ENCODE measurements at regions not wholly inside any gene's neighbourhood (a gene's known extent, or its start where the extent isn't known, plus 50 kb on each side); places are given as distances from the start of the nearest gene placed in this dataset.

DNA sequence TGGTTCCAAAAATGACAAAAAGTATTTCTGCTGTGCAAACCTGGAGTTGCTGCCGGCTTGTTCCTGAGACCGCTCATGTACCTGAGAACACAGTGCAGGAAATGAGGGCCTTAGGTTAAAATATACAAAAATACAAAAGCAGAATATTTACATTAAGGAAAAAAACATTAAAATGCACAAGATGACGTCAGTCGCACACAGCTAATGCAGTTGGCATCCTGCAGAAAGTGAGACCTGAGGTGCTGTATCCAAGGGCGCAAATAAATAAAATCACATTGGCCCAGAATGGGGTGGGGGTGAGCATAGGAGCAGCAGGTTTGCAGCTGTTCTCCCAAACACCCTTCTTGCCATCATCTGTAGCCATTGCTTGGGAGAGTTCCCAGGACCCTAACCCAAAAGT lies 310.6 kb upstream of the BTBD3 start:
- Histone ChIP-seq H3K4me3 (no peak overlapping the region), H3K27ac (no peak overlapping the region)

DNA sequence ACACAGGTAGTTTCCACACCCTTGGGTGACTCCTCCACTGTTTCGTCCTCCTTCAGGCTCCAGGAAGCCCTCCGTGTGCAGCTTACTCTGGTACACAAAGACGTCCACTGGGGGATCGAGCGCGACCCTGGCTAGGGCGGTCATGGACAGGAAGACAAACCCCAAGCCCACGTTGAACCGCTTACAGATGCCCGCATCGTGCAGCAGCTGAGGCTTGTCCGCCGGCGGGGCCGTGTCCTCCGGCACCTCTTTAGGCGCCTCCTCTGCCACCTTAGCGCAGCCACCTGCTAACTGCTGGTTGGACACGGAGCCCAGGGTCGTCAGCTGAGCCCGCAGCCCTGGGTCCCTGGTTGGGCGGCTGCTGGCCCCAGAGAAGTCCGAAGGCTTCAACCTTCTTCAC lies 309.0 kb upstream of the BTBD3 start:
- no peak overlapping the region for H3K27ac ChIP-seq

DNA sequence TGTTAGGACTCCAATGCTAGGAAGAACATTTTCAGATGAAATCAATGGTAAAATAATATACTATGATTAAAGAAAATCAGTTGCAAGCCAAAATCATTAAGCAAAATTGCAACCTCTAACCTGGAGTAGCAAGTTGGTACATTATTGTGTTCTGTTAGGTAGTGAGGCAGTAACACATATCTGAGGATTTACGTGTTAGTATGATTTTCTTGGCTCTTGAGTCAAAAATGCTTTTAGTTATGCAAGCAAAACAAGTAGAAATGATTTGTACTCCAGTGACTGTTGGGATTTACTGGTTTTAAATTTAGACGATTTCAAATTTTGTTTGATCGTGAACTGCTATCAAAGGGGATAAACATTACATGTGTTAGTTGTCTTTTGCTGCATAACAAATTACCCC lies 293.0 kb upstream of the BTBD3 start:
- Histone ChIP-seq H3K4me3 (no peak overlapping the region), H3K27ac (no peak overlapping the region)

More for the DNA sequence above, 309.0 kb upstream of the BTBD3 start:
- no peak overlapping the region for H3K4me3 ChIP-seq

DNA sequence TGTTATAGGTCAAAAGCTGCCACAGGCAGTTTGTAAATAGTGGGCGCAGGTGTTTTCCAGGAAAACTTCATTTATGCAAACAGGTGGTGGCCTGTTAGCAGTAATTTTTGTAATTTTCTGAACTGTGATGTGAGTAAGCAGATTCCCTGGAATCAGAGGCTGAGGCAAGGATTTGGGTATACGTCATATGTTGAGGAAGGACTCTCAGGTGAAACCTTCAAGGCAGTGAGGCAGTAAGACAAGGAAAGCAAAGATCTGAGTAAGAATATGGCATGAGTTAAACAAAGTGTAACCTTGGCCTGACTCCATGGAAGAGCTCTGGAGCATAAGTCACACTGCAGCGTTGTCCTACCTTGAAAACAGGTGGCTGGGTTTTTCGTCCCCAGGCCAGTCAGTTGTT lies 291.1 kb upstream of the BTBD3 start:
- Histone ChIP-seq H3K4me3 (no peak overlapping the region), H3K27ac (no peak overlapping the region)

DNA sequence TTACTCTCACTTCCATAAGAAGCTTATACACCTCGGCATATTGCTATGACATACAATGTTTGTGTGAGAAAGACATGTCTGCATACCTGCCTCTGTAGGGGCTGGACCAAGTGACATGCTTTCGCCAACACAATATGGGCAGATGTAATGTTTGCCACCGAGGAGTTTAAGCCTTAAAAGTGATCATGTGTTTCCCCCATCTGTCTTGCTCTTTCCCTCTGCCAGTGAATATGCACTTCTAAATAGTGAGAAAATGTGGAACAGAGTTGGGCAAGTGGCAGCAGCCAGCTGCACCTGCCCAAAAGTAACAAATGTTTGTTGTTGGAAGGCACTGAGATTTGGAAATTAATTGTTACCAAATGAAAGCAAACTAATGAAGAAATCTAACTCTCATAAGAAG lies 274.8 kb upstream of the BTBD3 start:
- Histone ChIP-seq H3K4me3 (no peak overlapping the region), H3K27ac (no peak overlapping the region)

DNA sequence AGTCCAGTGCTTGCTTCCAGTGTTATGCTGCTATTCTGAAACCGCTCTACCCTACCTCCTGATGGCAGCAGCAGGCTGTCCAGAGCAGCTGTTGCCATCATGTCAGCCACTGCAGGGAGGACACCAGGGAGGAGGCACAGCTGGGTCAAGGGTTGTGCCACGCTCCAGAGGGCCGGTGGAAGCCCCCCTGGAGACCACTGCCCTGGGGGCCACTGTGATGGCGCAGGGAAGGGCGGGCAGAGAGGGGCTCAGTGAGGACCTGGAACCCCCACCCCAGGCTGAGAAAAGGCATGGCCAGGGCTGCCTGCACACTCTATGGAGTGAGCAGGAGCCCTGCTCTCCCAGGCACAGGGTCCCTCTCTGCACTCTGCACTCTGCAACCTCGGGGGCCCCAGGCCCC lies 271.3 kb upstream of the BTBD3 start:
- Histone ChIP-seq H3K27ac (no peak overlapping the region), H3K4me3 (no peak overlapping the region)

DNA sequence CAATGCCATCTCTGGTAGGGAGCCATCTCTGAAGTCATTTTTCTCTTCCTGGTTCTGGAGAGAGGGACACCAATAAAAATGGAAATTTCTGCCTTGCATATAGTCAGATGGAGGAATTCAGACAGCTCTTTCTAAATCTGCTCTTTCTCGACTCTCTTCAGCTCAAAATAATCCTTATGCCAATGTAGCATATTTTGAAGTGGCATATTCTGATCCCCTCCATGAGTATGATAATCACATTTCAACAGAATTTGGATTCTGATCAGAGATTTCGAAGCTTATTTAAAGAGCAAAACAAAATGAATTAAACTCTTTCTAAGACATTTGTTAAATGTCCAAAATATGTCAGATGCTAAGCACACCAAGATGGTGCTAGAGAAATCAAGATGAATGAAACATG lies 267.1 kb upstream of the BTBD3 start:
- H3K4me3 ChIP-seq, result no peak overlapping the region
- H3K27ac ChIP-seq, result no peak overlapping the region

DNA sequence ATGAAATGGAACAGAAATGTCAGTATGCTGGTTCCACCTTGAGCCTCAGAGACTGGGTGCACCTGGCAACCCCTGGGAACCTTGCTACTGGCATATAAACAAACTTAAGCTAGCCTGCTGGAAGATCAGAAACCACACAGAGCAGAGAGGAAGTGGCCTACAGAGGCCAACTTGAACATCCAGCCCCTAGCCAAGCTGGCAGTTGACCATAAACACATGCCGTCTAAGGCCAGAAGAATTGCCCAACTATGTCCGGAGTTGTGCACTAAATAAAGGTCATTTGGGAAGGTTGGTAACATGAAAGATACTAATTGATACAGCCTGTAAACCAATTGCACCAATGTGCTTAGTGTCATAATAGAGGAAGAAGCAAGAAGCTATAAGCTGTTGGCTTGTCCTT lies 266.6 kb upstream of the BTBD3 start:
- H3K27ac ChIP-seq, result no peak overlapping the region
- H3K4me3 ChIP-seq, result no peak overlapping the region

DNA sequence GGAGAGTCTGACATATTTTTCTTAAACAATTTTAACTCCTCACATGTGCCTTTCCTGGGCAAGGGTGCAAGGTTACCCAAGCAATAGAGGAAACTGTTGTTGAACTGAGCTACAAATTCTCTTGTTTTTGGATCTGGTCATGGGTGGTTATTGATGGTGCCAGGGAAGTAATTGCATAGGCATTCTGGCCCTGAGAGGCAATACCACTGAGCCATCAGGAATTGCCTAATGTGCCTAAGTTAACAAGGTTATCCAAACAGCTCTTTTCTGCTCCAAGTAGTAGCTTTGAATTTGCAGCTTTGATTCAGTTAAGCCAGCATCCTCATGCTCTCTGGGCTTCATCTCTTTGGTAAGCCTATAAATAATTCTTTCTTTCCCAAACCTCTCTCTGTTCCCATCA lies 266.0 kb upstream of the BTBD3 start:
- Histone ChIP-seq H3K4me3 (no peak overlapping the region), H3K27ac (no peak overlapping the region)

DNA sequence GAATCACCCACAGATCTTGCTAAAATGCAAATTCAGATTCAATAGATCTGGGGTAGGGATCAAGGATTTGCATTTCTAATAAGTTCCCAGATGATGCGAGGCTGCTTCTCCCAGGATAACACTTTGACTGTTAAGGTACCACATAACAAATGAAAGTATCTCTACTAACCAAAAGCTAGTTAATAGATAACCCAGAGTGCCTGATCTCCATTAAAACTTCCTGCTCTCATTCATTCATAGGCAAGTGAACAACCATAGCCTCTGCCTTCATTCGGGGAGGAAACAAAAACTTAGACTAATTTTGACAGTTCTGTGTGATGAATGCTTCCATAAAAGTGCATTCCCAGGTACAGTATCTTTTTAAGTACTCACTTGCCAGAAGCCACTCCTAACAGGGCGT lies 265.6 kb upstream of the BTBD3 start:
- Histone ChIP-seq H3K27ac (no peak overlapping the region), H3K4me3 (no peak overlapping the region)

DNA sequence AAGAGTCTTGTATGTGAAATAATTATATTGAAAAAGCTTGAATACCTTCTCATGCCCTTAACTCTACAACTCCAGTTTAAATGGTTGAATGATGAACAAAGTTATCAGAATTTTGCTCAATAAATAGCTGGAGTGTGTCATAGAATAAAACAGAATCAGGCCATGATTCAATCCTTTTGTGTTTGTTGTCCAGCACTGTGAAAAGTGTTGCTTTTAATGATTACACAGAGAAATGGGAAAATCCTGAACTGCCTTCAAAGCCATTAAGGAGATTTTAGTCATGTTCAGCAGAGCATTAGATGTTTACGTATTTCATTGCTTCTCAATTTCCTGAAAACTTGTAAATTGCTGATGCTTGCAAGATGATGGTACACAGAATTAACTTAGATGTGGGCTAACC lies 262.9 kb upstream of the BTBD3 start:
- H3K4me3 ChIP-seq, result no peak overlapping the region
- no peak overlapping the region for H3K27ac ChIP-seq

DNA sequence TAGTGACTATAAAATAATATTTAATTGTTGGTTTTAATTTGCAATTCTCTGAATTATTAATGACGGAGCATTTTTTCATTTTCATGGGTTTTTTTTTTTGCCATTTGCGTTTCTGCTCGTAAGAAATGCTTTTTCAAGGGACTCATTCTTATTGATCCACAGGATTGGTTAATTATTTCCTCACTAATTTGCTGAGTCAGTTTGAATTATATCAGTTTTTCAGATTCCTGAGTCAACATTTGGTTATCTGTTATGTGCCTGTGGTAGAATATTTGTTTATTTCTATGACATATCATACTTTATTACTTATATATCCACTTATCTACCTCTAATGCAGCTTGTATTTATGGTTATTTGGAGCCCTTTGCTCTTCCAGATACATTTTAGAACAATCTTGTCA lies 257.0 kb upstream of the BTBD3 start:
- Histone ChIP-seq H3K4me3 (no peak overlapping the region), H3K27ac (no peak overlapping the region)

DNA sequence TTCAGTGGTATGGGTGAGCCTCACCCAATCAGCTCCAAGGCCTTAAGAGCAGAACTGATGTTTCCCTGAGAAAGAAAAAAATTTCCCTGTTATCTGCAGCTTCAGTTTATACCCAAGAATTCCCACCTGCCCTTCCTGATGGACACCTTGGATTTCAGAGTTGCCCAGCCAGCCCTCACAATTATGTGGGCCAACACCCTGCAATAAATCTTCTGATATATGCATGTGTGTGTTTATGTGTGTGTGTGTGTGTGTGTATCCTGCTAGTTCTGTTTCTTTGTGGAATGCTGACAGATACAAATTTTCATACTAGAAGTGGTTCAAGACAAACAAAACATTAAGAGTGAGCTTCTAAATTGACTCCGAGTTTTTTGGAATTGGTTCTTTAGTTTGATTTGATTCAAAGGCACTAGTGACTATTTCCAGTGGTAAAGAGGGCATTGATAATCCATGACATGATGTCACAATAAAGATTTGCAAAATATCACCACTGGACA lies 246.6 kb upstream of the BTBD3 start:
- Histone ChIP-seq H3K27ac (no peak overlapping the region), H3K4me3 (no peak overlapping the region)

DNA sequence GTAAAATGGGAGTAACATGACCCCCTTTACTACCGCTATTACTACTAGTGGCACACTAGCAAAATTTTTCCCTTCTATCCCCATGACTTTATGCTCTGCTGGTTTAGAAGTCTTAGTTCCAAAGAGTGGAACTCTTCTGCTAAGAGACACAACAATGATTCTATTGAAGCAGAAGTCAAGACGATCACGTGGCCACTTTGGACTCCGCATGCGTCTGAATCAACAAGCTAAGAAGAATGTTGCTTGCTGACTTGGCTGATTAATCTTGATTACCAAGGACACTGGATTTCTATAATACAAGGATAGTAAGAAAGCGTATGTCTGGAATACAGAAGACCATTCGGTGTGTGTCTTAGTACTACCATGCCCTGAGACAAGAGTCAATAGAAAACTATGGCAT lies 244.7 kb upstream of the BTBD3 start:
- Histone ChIP-seq H3K4me3 (no peak overlapping the region), H3K27ac (no peak overlapping the region)

DNA sequence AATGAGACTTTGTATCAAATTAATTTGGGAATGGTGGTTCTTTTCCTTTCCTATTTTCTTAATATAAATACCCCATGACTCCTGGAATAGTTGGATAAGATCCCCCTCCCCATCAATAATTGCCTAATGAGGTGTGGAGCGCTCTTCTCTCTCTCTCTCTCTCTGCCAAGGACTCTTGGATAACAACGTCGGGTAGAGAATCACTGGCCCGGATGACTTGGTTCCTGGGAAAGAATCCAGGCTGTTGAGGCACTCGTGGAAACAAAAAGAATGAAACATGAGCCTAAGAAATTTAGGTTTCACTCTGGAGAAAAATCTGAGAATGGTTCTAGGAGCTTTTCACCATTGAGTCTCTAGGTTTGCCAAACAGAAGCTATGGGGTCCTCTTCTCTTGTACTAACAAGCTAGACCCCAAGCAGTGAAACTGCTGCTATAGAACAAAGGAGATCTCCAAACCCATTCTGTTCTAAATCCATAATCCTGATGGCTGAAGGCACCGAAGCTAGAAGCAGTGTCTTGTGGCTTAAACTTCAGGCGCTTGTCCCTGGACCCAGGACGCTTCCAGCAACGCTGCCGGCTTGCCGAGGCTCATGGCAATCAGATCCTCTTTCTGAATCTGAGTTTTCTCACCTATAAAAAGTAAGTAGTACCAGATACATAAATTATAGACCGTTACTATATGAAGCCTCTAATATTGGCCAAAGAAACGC lies 241.6 kb upstream of the BTBD3 start:
- H3K27ac ChIP-seq, result no peak overlapping the region

DNA sequence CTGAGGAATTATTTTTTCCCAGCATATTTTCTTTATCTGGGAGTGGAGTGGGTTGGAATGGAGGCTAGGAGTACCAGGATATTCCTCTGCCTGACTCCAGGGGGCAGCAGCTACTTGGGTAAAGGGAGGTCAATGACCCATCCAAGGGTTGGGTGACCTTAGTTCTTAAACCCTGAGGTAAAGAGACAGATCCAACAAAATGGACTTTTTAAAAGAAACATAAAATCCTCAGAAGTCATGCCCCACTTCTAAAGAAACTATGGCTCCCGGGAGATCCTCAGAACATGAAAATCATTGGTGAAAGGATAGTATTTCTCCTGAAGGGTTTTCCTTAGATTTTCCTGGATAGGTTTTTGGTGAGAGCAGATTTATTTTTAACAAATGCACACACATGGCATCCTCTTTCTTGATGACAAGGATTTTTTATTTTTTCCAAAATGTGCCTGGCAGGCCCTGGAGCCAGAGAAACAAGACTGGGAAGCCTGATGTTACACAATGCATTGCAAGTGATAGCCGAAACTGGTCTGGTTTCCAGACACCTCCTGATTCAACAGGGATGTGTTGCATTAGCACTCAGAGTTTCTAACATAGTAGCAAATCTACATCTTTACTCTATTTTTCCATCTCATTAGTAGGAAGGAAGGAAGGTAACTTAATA lies 240.9 kb upstream of the BTBD3 start:
- H3K4me3 ChIP-seq, result no peak overlapping the region
- H3K27ac ChIP-seq, result no peak overlapping the region

More for the DNA sequence above, 241.6 kb upstream of the BTBD3 start:
- no peak overlapping the region for H3K4me3 ChIP-seq

DNA sequence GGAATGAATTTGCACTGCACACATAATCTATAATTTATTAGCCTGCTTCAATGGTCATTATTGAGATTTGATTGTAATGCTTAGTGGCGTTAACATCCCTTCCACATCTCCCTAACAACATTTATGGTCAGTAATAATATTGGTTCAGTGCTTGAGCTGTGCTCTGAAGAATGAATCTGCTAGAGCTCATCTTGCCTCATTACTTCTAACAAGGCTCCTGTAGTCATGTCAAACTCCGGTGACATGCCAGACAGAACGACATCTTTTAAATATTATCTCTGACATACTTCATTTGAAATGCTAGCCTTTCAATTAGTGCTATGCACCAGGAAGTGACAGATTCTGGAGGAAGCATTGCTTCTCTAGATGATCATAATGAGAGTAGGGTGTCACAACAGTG lies 240.3 kb upstream of the BTBD3 start:
- Histone ChIP-seq H3K27ac (no peak overlapping the region), H3K4me3 (no peak overlapping the region)

DNA sequence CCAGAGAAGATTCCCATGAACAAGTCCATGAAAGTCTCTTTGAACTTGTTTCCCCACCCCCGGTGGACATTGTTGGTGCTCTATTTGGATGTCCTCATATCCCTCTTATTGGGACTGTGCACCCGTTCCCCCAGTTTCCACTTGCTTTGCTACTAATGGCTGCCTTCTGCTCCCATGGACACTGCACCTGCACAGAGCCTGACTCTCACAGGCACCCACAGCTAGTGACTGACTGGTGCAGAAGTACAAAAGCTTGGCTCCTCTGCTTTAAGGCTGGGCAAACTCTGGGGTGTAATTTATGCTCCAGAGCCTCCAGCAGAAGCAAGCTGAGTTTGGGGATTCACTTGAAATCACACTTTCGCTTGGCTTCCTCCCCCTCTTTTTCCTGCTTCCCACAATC lies 239.9 kb upstream of the BTBD3 start:
- Histone ChIP-seq H3K4me3 (no peak overlapping the region), H3K27ac (no peak overlapping the region)

DNA sequence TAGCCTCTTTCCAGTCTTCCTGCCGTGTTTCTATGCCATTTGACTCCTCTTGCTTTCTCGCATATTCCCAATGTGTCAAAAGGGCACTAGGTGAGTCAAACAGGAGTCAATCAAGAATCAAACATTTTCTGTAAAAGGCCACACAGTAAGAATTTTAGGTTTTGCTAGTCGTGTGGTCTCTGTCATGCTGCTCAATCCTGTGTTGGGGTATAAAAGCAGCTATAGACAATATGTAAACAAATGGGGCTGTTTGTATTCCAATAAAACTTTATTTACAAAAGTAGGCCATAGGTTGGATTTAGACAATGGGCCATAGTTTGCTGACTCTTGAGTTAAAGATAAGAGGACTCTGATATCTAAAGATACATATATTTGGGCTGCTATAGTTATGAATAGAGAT lies 235.4 kb upstream of the BTBD3 start:
- Histone ChIP-seq H3K4me3 (no peak overlapping the region), H3K27ac (no peak overlapping the region)

DNA sequence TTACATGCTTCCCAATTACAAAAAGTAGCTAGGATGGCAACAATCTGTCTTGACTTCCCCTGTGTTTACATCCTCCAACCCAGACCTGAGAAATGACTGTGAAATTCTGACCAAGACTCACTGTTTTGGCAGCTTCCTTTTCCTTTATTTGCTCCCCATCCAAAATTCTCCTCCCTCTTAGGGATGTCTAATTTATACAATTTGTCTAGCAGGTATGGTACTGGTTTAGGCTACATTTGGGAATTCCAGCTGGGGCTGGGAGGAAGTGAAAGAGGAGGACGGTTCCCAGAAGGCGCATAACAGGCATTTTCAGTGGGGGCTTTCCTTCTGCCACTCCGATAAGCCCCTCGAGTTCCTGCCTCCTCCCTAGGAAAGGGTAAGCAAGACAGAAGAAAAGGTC lies 231.5 kb upstream of the BTBD3 start:
- Histone ChIP-seq H3K4me3 (no peak overlapping the region), H3K27ac (no peak overlapping the region)

DNA sequence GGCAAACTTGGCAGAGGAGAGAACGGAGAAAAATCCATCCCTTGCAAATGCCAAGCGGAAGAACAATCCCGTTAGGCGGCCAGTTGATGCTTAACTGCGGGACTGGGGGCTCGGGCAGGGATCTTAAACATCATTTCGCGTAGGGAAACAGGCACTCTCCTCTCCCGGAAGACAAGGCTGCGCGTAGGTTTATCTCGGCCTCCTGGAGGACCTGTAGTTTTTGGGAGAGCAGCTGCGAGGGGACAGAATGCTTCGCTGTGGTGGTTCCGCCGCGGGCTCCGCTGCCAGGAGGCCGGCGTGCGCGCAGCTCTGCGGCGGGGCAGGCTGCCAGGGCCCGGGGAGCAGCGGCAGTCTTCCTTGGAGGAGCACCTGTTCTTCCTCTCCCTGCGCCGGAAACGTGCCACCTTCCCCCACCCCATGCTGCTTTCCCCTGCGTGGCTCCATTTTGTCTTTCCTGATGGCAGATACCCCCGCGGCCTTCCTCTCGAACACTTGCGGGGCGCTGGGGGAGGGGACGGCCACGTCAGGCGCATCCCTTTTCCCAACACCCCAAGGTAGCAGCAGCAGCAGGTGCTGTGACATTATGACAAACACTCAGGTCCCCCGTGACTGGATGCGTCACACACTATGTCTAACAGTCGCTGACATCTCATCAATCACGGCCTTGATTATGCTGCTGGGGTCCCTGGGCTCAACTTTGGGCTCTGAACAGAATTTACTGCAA lies 230.7 kb upstream of the BTBD3 start:
- Histone ChIP-seq H3K27ac (no peak overlapping the region), H3K4me3 (peak overlapping the region in 3 of 7 experiments; percentile 9 to 15 (median 13))

Measured in skin epidermis (tissue), 12 donors.